CD1c-positive myeloid dendritic cell (primary cell): ENCODE measurements at regions not wholly inside any gene's neighbourhood (a gene's known extent, or its start where the extent isn't known, plus 50 kb on each side); places are given as distances from the start of the nearest gene placed in this dataset.
"Not testable (repeated sequence)": the region's sequence is repeated elsewhere in the genome, so short reads cannot be mapped to it uniquely, and the experiment has no call there.

Experiments
- DNase-seq: peaks from one replicate; pipeline ENCODE4 v3.0.0-alpha.2; 2016; ENCODE audit errors: extremely low spot score

GRCh38 chr2:40043641-40044040 lies 264.6 kb upstream of the THUMPD2 start:
- no peak for DNase-seq

- no peak for DNase-seq
These were observed 264.1 kb upstream of the THUMPD2 start for GRCh38 chr2:40043191-40043590.

- DNase-seq, result peak; percentile 82
These were observed 262.6 kb upstream of the THUMPD2 start for GRCh38 chr2:40041422-40042382.

- peak; percentile 44 for DNase-seq
These were observed 260.5 kb upstream of the THUMPD2 start for GRCh38 chr2:40039549-40039948.

- DNase-seq, result no peak
These were observed 259.6 kb upstream of the THUMPD2 start for GRCh38 chr2:40038646-40039045.

- DNase-seq, result peak; percentile 78
These were observed 258.2 kb upstream of the THUMPD2 start for GRCh38 chr2:40037303-40037702.

- peak; percentile 11 for DNase-seq
These were observed 257.2 kb upstream of the THUMPD2 start for GRCh38 chr2:40036241-40036640.

GRCh38 chr2:40034801-40035200 lies 255.7 kb upstream of the THUMPD2 start:
- DNase-seq, result no peak

- DNase-seq, result no peak
These were observed 255.1 kb upstream of the THUMPD2 start for GRCh38 chr2:40034198-40034597.

- DNase-seq, result no peak
These were observed 254.7 kb upstream of the THUMPD2 start for GRCh38 chr2:40033781-40034180.

GRCh38 chr2:40032650-40033319 lies 253.7 kb upstream of the THUMPD2 start:
- no peak for DNase-seq

- DNase-seq, result no peak
These were observed 251.5 kb upstream of the THUMPD2 start for GRCh38 chr2:40030456-40030975.

- DNase-seq, result peak; percentile 59
These were observed 249.9 kb upstream of the THUMPD2 start for GRCh38 chr2:40028792-40029488.

- no peak for DNase-seq
These were observed 248.9 kb upstream of the THUMPD2 start for GRCh38 chr2:40027968-40028367.

GRCh38 chr2:40025276-40025675 lies 246.2 kb upstream of the THUMPD2 start:
- DNase-seq, result not testable (repeated sequence)

GRCh38 chr2:40020997-40021396 lies 241.9 kb upstream of the THUMPD2 start:
- DNase-seq, result no peak

GRCh38 chr2:40016151-40016885 lies 237.3 kb upstream of the THUMPD2 start:
- DNase-seq, result no peak

- not testable (repeated sequence) for DNase-seq
These were observed 234.9 kb upstream of the THUMPD2 start for GRCh38 chr2:40013962-40014361.

GRCh38 chr2:40004336-40004735 lies 225.3 kb upstream of the THUMPD2 start:
- DNase-seq, result no peak

GRCh38 chr2:40002339-40002738 lies 223.3 kb upstream of the THUMPD2 start:
- DNase-seq, result no peak

- no peak for DNase-seq
These were observed 220.8 kb upstream of the THUMPD2 start for GRCh38 chr2:39999864-40000263.
